NCI-H1436 treated with DMSO at 0.1 percent for 48 hours (cell line): ENCODE measurements at regions not wholly inside any gene's neighbourhood (a gene's known extent, or its start where the extent isn't known, plus 50 kb on each side); places are given as distances from the start of the nearest gene placed in this dataset.

Experiments
- DNase-seq: peaks from one replicate; lab custom pipeline; 2025; lab: John Stamatoyannopoulos, UW

DNA sequence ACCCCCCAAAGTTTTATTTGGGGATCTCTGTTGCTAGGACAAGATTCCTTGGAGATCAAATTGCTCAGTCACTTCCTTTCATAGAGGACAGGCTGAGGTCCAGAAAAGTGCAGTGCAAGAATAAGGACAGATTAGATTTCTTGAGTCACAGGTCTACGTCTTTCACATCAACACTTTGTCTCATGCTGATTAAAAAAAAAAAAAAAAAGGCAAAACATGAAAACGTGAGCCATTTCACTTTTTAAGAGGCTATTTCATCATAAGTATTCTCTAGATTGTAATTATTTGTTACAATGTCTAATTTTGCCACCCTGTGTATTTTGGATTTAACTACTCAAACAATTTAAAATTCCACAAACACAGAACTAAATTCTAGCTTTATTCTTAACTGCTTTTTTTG lies 647.0 kb downstream of the TRAM1L1 start:
- DNase-seq: no peak

GRCh38 chr4:116427666-116428065 lies 657.7 kb downstream of the TRAM1L1 start:
- no peak for DNase-seq

- no peak for DNase-seq
Measured at GRCh38 chr4:116413222-116413621, 672.2 kb downstream of the TRAM1L1 start.

DNA sequence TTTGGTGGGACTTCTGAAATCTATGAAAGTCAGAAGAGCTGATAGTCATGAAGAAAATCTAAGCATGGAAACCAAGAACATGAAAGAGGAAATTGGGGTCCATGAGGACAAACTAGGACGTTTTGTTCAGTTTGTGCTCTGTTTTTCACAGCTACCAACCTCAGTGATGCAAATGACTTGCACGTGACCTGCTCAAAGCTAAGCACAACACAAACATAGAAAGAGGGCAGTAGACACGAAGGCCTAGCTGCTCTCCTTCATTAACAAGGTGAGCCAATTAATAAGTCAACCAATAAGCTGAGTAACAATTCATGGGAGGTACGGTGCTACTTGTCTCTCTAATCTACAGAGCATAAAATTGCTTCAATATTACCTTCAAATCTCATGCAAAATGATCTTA lies 684.1 kb downstream of the TRAM1L1 start:
- DNase-seq: no peak

DNA sequence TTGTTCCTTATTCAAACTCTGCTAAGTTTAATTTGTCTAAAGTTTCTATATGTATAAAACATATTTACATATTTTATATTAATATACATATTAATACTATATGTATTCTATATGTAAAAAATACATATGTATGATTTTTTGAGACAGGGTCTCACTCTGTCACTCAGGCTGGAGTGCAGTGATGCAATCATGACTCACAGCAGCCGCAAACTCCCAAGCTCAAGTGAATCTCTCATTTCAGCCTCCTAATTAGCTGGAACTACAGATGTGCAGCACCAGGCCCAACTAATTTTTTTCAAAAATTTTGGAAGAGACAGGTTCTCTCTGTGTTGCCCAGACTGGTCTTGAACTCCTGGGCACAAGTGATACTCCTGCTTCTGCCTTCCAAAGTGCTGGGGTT lies 684.9 kb downstream of the TRAM1L1 start:
- no peak for DNase-seq

DNA sequence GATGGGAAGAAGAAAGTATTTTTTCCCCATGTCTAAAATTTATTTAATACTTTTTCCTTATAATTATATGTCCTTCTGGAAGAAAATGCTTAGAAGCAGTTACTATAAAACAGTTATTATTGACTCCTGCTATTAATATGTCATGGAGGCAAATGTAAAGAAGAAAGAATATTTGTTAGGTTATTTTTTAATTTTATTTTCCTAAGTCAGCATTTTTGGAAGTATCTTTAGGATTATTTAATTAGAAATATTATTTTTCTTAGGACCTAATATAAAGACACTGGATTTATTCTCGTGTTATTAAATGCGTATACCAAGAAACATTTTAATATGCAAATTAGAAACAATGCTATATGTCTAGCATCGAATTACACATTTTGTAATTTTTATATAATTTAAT lies 687.7 kb downstream of the TRAM1L1 start:
- DNase-seq: no peak

- DNase-seq: no peak
Measured at GRCh38 chr4:116397291-116397690, 688.1 kb downstream of the TRAM1L1 start.

GRCh38 chr4:116395408-116395807 lies 690.0 kb downstream of the TRAM1L1 start:
- DNase-seq: no peak

DNA sequence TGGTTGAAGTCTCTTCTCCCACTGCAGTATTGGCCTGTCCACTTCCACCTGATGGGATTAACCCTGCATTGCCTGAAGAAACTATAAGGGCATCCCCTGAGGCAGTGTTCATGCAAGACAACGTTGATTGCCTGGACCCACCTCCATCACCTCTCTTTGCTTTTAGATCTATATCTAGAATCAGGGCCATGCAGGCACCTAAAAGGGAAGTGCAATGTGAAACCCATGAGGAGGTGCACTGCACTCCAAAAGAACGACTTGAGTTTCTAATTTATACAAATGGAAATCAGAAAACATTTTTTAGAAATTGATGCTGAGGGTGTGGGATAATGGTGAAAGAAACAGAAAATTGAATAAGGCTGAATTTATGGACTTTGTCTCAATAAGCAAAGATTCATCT lies 694.4 kb downstream of the TRAM1L1 start:
- DNase-seq: no peak

- no peak for DNase-seq
Measured at GRCh38 chr4:116389139-116389538, 696.2 kb downstream of the TRAM1L1 start.

DNA sequence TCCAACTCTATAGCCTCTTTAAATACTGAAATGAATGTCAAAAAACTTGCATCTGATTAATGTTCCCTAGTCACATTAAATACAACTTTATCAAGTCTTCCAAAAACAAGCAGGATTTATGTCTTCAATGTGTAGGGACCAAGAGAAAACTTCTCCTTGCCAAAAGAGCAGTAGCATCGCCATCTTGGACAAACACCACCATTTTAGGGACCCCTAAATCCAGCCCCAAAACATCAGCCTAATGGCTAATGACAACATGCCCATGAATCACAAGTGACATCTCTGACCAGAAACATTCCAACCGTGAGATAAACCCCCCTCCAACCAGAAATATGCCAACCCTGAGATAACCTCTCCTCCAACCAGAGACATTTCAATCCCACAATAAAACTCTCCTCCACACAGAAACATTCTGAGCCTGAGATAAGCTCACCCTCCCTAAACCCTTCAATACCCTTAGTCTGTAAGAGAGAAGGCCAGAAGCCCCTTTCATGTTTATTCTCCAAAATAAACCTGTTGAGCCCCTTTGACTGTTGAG lies 697.4 kb downstream of the TRAM1L1 start:
- no peak for DNase-seq

GRCh38 chr4:116386856-116387255 lies 698.5 kb downstream of the TRAM1L1 start:
- DNase-seq: no peak

- no peak for DNase-seq
Measured at GRCh38 chr4:116385583-116385982, 699.8 kb downstream of the TRAM1L1 start.

- no peak for DNase-seq
Measured at GRCh38 chr4:116374815-116375214, 710.6 kb downstream of the TRAM1L1 start.

DNA sequence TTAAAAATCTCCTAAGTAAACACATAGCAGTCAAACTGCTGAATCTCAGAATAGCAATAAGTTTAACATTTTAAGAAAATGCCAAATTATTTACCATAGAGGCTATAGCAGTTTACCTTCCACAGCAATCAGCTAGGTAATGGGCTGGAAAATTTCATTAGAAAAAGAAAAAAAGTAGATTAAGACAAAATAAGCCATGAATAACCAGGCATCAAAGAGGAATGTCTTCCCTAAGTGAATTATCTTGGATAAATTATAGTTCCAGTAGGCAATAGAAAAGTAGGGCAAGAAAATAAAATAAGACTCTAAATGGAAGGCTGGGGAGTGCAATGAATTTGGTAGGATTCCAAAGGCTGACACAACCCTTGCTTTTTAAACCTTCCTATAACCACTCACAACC lies 722.8 kb downstream of the TRAM1L1 start:
- DNase-seq: no peak

- no peak for DNase-seq
Measured at GRCh38 chr4:116361790-116362189, 723.6 kb downstream of the TRAM1L1 start.

DNA sequence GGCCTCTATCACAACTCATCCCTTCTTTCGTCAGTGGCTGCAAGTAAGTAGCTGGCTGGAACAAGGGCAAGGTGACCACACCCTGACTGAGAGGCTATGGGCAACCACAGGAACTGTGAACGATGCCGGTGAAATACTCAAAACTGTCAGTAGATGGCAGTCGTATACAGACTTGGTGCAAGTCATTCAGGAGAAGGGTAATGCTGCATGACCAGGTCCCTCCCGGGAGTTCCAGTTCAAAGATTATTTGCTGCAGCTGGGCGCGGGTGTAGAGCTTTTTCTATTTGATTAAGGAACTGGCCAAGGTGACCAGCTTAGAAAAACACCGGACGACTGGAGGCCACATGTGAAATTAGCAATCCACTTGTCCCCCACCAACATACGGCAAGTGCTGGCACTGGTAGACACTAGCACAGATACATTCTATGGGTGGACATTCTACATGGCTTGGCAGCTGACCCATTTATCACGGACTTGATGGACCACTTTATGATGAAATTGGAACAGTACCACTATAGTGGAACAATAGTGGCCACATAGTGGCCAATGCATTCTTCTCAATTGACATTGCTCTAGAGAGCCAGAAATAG lies 726.6 kb downstream of the TRAM1L1 start:
- no peak for DNase-seq

- no peak for DNase-seq
Measured at GRCh38 chr4:116357758-116358157, 727.6 kb downstream of the TRAM1L1 start.

DNA sequence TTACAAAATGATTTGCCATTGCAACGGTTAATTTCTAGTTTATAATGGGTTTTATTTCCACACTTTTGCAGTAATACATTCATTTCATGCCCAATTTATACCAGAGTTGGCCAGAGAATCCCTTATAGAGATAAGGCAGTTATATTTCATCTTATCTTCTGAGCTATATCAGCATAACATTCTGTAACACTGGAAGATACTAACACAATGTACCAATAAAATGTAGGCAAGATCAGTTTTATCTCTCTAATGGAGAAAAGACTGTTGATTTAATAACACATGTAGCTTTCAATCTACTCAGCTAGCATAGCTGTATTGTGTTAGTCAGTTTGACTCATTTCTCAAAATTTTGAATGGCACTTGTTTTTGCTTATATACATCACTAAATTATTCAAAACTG lies 738.6 kb downstream of the TRAM1L1 start:
- no peak for DNase-seq

DNA sequence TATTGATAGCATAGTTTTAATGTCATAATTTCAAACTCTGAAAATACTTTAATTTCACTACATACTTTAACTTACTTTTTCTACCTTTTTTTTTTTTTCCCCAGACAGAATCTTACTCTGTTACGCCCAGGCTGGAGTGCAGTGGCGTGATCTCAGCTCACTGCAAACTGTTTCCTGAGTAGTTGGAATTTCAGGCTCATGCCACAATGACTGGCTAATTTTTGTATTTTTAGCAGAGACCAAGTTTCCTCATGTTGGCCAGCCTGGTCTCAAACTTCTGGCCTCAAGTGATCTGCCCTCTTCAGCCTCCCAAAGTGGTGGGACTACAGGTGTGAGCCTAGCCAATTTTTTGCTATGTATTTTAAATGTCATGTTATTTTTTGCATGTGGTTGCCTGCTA lies 741.6 kb downstream of the TRAM1L1 start:
- no peak for DNase-seq

- DNase-seq: no peak
Measured at GRCh38 chr4:116342143-116342542, 743.2 kb downstream of the TRAM1L1 start.

- no peak for DNase-seq
Measured at GRCh38 chr4:116332508-116332907, 752.9 kb downstream of the TRAM1L1 start.

DNA sequence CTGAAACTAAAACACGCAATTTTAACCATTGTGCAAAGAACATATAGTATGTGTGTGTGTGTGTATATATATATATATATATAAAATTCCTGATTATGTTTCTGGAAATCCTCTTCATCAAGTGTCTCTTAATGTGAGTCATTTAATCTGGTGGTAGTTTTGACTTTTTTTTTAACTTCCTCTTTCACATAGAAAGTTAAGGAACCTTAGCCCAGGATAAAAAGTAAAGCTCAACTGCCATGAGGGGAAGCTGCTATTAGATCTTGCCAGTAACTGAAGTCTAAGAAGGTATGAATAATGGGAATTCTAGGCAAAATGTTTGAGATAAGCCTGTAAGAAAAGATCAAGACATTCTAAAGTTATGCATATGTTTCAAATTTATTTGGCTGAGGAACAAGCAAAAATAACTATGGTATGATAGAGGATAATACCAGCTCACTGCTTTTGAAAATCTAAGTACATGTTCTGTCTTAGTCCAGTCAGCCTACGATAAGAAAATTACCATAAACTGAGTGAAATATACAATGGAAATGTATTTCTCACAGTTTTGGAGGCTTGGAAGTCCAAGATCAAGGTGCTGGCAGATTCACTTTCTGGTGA lies 757.0 kb downstream of the TRAM1L1 start:
- DNase-seq: no peak

GRCh38 chr4:116323606-116324005 lies 761.8 kb downstream of the TRAM1L1 start:
- no peak for DNase-seq
